Hepatocyte (in vitro differentiated cells): ENCODE measurements at regions not wholly inside any gene's neighbourhood (a gene's known extent, or its start where the extent isn't known, plus 50 kb on each side); places are given as distances from the start of the nearest gene placed in this dataset.

ENCODE experiments used
- EZH2 ChIP-seq: fragments of 200-600 bp; sonication (generic); IDR thresholded peaks from 2 replicates; pipeline ENCODE4 v1.6.1; 2016; ENCODE audit warnings: antibody characterized with exemption, mild to moderate bottlenecking, borderline replicate concordance
- TF ChIP-seq, protein P1 (sequence below): fragments of 200-600 bp; sonication (generic); IDR thresholded peaks from 2 replicates; pipeline ENCODE4 v1.5.1; 2016; ENCODE audit warnings: antibody characterized with exemption, mild to moderate bottlenecking; ENCODE audit not compliant: poor library complexity

- TF ChIP-seq, protein P1, sequence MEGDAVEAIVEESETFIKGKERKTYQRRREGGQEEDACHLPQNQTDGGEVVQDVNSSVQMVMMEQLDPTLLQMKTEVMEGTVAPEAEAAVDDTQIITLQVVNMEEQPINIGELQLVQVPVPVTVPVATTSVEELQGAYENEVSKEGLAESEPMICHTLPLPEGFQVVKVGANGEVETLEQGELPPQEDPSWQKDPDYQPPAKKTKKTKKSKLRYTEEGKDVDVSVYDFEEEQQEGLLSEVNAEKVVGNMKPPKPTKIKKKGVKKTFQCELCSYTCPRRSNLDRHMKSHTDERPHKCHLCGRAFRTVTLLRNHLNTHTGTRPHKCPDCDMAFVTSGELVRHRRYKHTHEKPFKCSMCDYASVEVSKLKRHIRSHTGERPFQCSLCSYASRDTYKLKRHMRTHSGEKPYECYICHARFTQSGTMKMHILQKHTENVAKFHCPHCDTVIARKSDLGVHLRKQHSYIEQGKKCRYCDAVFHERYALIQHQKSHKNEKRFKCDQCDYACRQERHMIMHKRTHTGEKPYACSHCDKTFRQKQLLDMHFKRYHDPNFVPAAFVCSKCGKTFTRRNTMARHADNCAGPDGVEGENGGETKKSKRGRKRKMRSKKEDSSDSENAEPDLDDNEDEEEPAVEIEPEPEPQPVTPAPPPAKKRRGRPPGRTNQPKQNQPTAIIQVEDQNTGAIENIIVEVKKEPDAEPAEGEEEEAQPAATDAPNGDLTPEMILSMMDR: no peak
- TF ChIP-seq EZH2: no peak
Observed at GRCh38 chr20:53707371-53708055, 113.9 kb upstream of the ZNF217 start.
